ENCODE measurements at regions not wholly inside any gene's neighbourhood (a gene's known extent, or its start where the extent isn't known, plus 50 kb on each side); places are given as distances from the start of the nearest gene placed in this dataset.

DNA sequence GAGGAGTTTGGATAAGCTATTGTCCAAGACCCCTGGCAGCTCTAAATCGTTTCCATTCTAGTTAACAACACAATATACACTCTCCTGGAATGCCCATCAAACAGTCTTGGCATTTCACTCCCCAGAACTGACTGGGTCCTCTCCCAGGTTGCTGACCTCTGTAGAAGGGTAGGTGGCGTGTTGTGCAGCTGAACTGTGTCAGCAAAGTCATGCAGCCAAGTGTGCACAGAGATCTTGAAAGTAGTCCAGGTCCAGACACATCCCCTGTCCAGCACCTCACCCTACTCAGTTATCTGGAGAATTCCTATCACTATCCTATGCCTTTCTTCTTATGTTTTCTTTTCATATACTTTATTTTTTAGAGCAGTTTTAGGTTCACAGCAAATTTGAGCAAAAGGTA is 312.7 kb downstream of the GABRB3 start:
- H3K27me3 Mint-ChIP-seq (ENCODE audit: insufficient read depth, unreplicated experiment): no peaks in the 10 kb centered on the region
- POLR2A ChIA-PET: no interaction called here

DNA sequence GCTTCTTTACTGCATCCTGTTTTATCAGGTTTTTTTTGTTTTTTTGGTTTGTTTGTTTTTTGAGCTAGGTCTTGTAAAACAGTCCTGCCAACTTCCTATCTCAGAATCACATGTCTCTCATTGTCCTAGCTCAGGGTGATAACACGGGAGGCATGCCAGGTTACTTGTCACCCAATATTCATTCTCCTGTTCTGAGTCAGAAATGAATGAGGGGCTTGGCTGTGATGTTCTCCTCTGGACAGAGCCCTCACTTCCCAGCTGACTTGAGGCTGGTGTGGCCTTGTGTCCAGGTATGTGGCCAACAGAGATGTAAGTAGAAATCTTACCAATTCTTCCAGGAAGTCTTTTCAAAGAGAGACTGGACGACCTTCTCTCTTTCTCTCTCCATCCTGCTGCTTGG is 317.0 kb downstream of the GABRB3 start:
- Mint-ChIP-seq H3K9me3 (ENCODE audit: unreplicated experiment) (peaks cover 27% of the 10 kb centered on the region), H3K27ac (ENCODE audit: low read depth, unreplicated experiment) (no peak overlapping the region), H3K36me3 (ENCODE audit: insufficient read depth, unreplicated experiment) (no peaks in the 10 kb centered on the region), H3K4me1 (ENCODE audit: insufficient read depth, unreplicated experiment) (no peaks in the 10 kb centered on the region), H3K27me3 (ENCODE audit: insufficient read depth, unreplicated experiment) (no peaks in the 10 kb centered on the region), H3K4me3 (ENCODE audit: unreplicated experiment) (no peak overlapping the region)
- intact Hi-C loops (cut with micrococcal nuclease): no loop called here
- BruUV-seq (replicated peaks): no TSS peak
- no peak for DNase-seq (ENCODE audit: unreplicated experiment)
- TF ChIP-seq, protein P1, sequence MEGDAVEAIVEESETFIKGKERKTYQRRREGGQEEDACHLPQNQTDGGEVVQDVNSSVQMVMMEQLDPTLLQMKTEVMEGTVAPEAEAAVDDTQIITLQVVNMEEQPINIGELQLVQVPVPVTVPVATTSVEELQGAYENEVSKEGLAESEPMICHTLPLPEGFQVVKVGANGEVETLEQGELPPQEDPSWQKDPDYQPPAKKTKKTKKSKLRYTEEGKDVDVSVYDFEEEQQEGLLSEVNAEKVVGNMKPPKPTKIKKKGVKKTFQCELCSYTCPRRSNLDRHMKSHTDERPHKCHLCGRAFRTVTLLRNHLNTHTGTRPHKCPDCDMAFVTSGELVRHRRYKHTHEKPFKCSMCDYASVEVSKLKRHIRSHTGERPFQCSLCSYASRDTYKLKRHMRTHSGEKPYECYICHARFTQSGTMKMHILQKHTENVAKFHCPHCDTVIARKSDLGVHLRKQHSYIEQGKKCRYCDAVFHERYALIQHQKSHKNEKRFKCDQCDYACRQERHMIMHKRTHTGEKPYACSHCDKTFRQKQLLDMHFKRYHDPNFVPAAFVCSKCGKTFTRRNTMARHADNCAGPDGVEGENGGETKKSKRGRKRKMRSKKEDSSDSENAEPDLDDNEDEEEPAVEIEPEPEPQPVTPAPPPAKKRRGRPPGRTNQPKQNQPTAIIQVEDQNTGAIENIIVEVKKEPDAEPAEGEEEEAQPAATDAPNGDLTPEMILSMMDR (IDR thresholded peaks at IDR 0.05; ENCODE audit: unreplicated experiment): no peak
- CTCF ChIA-PET: no interaction called here
- POLR2A ChIA-PET: no interaction called here

More for the DNA sequence above, 312.7 kb downstream of the GABRB3 start:
- Mint-ChIP-seq H3K9me3 (ENCODE audit: unreplicated experiment) (peaks cover 22% of the 10 kb centered on the region), H3K4me3 (ENCODE audit: unreplicated experiment) (no peak overlapping the region), H3K36me3 (ENCODE audit: insufficient read depth, unreplicated experiment) (no peaks in the 10 kb centered on the region), H3K27ac (ENCODE audit: low read depth, unreplicated experiment) (no peak overlapping the region), H3K4me1 (ENCODE audit: insufficient read depth, unreplicated experiment) (no peaks in the 10 kb centered on the region)
- TF ChIP-seq, protein P1 (IDR thresholded peaks at IDR 0.05; ENCODE audit: unreplicated experiment): no peak
- DNase-seq (ENCODE audit: unreplicated experiment): no peak
- BruUV-seq (replicated peaks): no TSS peak
- CTCF ChIA-PET: no interaction called here
- intact Hi-C loops (cut with micrococcal nuclease): no loop called here

DNA sequence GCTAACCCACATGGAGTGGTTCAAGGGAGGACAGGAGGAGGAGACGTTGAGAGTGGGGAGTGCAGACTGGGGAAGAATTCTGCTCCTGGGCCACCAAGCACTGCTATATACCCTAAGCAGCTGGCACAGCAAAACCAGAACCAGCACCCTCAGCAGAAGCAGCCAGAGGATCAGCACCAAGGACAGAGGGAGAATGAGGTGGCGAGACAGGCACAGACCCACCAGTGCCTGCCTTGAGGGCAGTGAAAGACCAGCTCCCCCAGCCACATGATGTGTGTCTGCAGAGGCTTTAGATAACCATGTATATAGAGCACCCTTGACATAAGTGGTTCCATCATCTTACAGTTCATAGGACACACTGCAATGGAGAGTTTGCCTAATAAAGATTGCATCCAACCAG is 319.0 kb downstream of the GABRB3 start:
- BruUV-seq (replicated peaks): no TSS peak
- no peak for DNase-seq (ENCODE audit: unreplicated experiment)
- Mint-ChIP-seq H3K27me3 (ENCODE audit: insufficient read depth, unreplicated experiment) (no peaks in the 10 kb centered on the region), H3K36me3 (ENCODE audit: insufficient read depth, unreplicated experiment) (peaks cover 7% of the 10 kb centered on the region), H3K27ac (ENCODE audit: low read depth, unreplicated experiment) (no peak overlapping the region), H3K4me1 (ENCODE audit: insufficient read depth, unreplicated experiment) (no peaks in the 10 kb centered on the region), H3K9me3 (ENCODE audit: unreplicated experiment) (peaks cover 31% of the 10 kb centered on the region), H3K4me3 (ENCODE audit: unreplicated experiment) (no peak overlapping the region)
- TF ChIP-seq, protein P1 (IDR thresholded peaks at IDR 0.05; ENCODE audit: unreplicated experiment): no peak
- intact Hi-C loops (cut with micrococcal nuclease): no loop called here
- ChIA-PET CTCF (interaction anchor here (0.6 kb wide), 1 partner anchor 945 kb away, joined by 4 read pairs; no protein-coding TSS in a partner anchor), POLR2A (no interaction called here)

DNA sequence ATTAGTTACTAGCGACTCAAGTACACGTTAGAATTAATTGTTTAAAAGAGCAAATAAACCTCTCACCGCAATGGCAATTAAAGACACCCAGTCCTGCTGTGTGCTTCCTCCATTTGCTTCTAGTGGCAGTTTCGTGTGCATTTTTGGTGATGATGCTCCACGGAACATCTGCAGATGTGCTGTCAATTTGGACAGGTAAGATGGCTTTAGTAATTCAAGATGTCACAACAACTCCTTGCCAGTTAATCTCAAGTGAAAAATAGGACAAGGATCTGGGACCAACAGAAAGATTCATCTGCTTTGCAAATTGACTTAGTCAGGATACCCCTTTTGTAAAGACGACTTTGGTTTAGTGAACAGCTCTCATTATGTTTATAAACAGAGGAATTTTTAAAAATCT is 320.9 kb downstream of the GABRB3 start:
- peaks cover 30% of the 10 kb centered on the region for H3K9me3 Mint-ChIP-seq (ENCODE audit: unreplicated experiment)
- CTCF ChIA-PET: no interaction called here
- H3K4me1 Mint-ChIP-seq (ENCODE audit: insufficient read depth, unreplicated experiment): no peaks in the 10 kb centered on the region
- intact Hi-C loops (cut with micrococcal nuclease): no loop called here
- H3K36me3 Mint-ChIP-seq (ENCODE audit: insufficient read depth, unreplicated experiment): peaks cover 7% of the 10 kb centered on the region
- POLR2A ChIA-PET: no interaction called here
- TF ChIP-seq, protein P1 (IDR thresholded peaks at IDR 0.05; ENCODE audit: unreplicated experiment): no peak
- no peaks in the 10 kb centered on the region for H3K27me3 Mint-ChIP-seq (ENCODE audit: insufficient read depth, unreplicated experiment)
- DNase-seq (ENCODE audit: unreplicated experiment): no peak
- H3K27ac Mint-ChIP-seq (ENCODE audit: low read depth, unreplicated experiment): no peak overlapping the region
- no peak overlapping the region for H3K4me3 Mint-ChIP-seq (ENCODE audit: unreplicated experiment)
- BruUV-seq (replicated peaks): no TSS peak

Data from MCF 10A (cell line).